Mucosa of descending colon (tissue), 3 donors: ENCODE measurements at regions not wholly inside any gene's neighbourhood (a gene's known extent, or its start where the extent isn't known, plus 50 kb on each side); places are given as distances from the start of the nearest gene placed in this dataset.

Experiments used
- ATAC-seq: fragments of 200-7000 bp; cut with Tn5 transposase; one replicate; pipeline ENCODE4 v1.9.1; 2020; ENCODE audit warnings: mild to moderate bottlenecking, moderate library complexity
- DNase-seq, 3 donors: peaks; one replicate each; pipeline ENCODE4 v3.0.0-alpha.2; 2020
- H3K36me3 ChIP-seq: fragments of 200-600 bp; one replicate; pipeline ENCODE4 v1.8.0; 2021; ENCODE audit warnings: low read depth, mild to moderate bottlenecking
- H3K4me1 ChIP-seq: fragments of 200-600 bp; one replicate; pipeline ENCODE4 v1.8.0; 2021; ENCODE audit warnings: low read depth, mild to moderate bottlenecking
- H3K4me3 ChIP-seq: fragments of 200-600 bp; one replicate; pipeline ENCODE4 v1.8.0; 2021; ENCODE audit warnings: mild to moderate bottlenecking
- H3K9me3 ChIP-seq: fragments of 200-600 bp; one replicate; pipeline ENCODE4 v1.8.0; 2021; ENCODE audit warnings: mild to moderate bottlenecking
- intact Hi-C, 2 donors: fragments of 100-400 bp; cut with DNase I in 1 of 2; cut with micrococcal nuclease in 1 of 2; formaldehyde crosslinking; loops; one replicate each; pipeline versions ENCODE4 v1.11.0 to v1.11.1; 2022; cut with DNase I, micrococcal nuclease
- TF ChIP-seq, protein P1 (sequence below): fragments of 200-600 bp; IDR thresholded peaks from one replicate; pipeline ENCODE4 v1.8.0; 2022; ENCODE audit warnings: antibody characterized with exemption, mild to moderate bottlenecking
- donor health status: DM: no; HTN: no; CAD: no; lungs with moderate emphysema.
- donor health status: DM: no; HTN: no; CAD: no.
- donor health status: DM: no; HTN: yes; CAD: no.

DNA sequence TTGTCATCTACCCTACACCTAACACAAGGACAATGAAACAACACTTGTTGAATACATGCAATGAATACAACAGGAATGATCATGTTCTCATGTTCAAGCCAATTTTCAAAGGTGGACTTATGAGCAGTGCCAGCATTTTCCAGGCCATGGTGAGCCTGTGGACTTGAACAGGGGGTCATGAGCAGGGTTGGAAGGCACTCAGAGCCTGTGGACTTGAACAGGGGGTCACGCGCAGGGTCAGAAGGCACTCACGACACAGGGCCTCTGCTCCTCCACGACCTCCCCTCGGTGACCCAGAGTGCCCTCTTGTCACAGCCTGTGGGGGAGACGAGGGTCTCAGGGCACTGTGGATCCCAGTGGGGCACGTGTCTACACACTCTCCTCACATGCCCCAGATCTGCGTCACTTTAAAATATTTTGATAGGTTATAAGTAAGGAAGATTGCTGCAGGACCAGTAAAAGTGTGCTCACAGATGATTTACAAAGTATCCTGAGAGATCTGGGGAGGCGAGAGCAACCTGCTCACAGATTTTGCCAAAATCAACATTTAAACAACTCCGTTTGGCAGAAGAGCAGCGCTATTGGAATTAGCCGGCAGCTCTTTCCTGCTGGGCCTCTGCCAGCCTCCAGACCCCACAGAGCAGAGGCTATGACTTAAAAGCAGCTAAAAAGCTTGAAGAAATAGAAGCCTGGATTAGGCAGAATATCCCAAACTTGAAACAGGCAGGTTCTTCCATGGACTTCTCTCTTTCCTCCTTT lies 121.9 kb downstream of the TMEM18 start:
- no peak for ATAC-seq
- Histone ChIP-seq H3K4me1 (no peaks in the 10 kb centered on the region), H3K36me3 (no peaks in the 10 kb centered on the region), H3K9me3 (no peaks in the 10 kb centered on the region), H3K4me3 (no peak overlapping the region)
- DNase-seq: no peak
- intact Hi-C loops: no loop called here
- TF ChIP-seq, protein P1, sequence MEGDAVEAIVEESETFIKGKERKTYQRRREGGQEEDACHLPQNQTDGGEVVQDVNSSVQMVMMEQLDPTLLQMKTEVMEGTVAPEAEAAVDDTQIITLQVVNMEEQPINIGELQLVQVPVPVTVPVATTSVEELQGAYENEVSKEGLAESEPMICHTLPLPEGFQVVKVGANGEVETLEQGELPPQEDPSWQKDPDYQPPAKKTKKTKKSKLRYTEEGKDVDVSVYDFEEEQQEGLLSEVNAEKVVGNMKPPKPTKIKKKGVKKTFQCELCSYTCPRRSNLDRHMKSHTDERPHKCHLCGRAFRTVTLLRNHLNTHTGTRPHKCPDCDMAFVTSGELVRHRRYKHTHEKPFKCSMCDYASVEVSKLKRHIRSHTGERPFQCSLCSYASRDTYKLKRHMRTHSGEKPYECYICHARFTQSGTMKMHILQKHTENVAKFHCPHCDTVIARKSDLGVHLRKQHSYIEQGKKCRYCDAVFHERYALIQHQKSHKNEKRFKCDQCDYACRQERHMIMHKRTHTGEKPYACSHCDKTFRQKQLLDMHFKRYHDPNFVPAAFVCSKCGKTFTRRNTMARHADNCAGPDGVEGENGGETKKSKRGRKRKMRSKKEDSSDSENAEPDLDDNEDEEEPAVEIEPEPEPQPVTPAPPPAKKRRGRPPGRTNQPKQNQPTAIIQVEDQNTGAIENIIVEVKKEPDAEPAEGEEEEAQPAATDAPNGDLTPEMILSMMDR: no peak

DNA sequence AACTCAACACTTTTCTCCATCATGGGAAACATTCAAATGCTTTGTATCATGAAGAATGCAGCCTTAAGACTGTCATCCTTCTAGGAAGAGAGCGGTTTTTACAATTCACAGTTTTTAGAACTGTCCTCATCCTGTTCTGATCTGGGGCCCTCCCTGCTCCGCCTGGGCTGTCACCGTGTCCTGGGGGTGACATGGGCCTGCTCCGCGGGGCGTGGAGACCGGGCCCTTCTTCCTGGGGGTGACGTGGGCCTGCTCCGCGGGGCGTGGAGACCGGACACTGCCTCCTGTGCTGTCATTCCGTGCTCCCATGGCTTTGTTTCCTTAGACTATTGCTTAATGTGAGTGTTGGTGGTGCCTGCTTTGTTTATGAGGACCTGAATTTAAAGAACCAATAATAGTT lies 122.8 kb downstream of the TMEM18 start:
- TF ChIP-seq, protein P1: no peak
- Histone ChIP-seq H3K4me3 (no peak overlapping the region), H3K4me1 (no peaks in the 10 kb centered on the region), H3K36me3 (no peaks in the 10 kb centered on the region), H3K9me3 (no peaks in the 10 kb centered on the region)
- no peak for DNase-seq
- intact Hi-C loops: no loop called here
- ATAC-seq: no peak

DNA sequence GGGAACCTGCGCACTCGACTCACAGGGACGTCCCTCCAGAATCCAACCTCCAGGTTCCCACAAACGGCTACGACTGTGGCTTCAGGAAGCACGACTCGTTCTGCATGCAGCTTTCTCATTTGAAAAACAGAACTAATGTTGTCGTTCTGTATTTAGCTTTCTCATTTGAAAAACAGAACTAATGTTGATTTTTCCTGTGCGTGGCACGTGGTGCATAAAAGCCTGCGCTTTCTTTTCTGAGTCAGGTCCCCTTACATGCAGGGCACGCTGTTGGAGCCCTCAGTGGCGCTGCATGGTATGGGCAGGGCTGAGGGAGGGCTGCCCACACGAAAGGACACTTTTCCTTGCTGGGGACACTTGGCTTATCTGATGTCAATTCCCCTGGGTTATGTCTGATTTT lies 124.3 kb downstream of the TMEM18 start:
- no peaks in the 10 kb centered on the region for H3K9me3 ChIP-seq
- H3K4me3 ChIP-seq: no peak overlapping the region
- no peaks in the 10 kb centered on the region for H3K4me1 ChIP-seq
- intact Hi-C loops: no loop called here
- no peaks in the 10 kb centered on the region for H3K36me3 ChIP-seq
- TF ChIP-seq, protein P1: no peak
- ATAC-seq: no peak
- no peak for DNase-seq

DNA sequence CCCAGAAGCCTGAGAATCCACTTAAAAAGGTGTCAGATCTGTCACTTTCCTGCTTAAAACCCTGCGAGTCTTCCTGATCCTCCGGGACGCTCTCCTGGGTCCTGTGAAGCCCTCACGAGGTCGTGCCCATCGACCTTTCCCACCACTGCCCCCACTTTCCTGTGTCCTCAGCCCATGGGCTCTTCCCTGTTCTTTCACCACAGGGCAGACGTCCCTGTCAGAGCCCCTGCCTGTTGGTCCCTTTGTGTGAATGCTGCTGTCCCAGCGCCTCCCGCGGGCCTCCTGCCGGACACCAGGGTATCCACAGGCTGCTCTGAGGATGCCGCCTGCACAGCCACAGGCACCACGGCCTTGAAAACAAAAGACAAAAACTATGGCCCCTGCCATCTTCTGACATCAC lies 125.6 kb downstream of the TMEM18 start:
- ATAC-seq (no peak), DNase-seq (no peak)
- Histone ChIP-seq H3K36me3 (no peaks in the 10 kb centered on the region), H3K4me3 (no peak overlapping the region), H3K4me1 (no peaks in the 10 kb centered on the region), H3K9me3 (no peaks in the 10 kb centered on the region)
- intact Hi-C loops: no loop called here
- TF ChIP-seq, protein P1: no peak

DNA sequence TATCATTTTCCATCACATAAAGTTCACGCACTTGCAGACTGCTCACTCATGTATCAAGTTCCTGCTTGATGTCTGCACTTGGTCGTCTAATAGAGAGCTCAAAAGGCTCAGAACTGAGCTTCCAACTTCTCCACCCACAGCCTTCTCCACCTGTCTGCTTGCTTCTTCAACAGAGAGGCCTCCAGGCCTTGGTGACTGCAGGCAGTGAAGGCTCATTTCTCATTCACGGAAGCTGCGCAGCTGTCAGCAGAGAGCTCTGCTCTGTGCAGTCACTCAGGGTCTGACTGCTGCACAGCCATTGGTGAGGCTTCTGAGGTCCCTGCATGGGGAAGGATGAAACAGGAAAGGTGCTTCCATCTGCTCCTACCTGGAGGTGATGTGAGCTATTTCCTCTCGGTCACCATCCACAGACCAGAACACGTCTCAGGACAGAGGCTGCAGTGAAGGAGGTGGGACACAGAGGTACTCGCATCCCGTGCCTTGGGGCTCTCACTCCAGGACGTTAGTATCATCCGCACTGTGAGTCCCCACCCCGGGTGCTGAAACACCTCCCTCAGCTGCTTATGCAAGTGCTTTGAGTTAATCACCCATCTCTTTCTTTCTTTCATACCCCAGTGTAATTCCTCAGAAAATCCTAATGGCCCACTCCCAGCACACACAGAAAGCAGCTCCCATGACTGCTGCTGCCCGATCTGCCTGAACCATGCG lies 126.2 kb downstream of the TMEM18 start:
- no peaks in the 10 kb centered on the region for H3K9me3 ChIP-seq
- DNase-seq (no peak), ATAC-seq (no peak)
- H3K4me1 ChIP-seq: no peaks in the 10 kb centered on the region
- H3K4me3 ChIP-seq: no peak overlapping the region
- no peaks in the 10 kb centered on the region for H3K36me3 ChIP-seq
- intact Hi-C loops: no loop called here
- TF ChIP-seq, protein P1: no peak
